Liver (tissue), 8 donors: ENCODE measurements at regions not wholly inside any gene's neighbourhood (a gene's known extent, or its start where the extent isn't known, plus 50 kb on each side); places are given as distances from the start of the nearest gene placed in this dataset.

ENCODE experiments used
- DNase-seq: peaks from one replicate; pipeline ENCODE4 v3.0.0-alpha.2; 2017; ENCODE audit warnings: low spot score
- H3K27ac ChIP-seq, 2 donors: one replicate each; pipeline ENCODE4 v1.7.0; 2013; ENCODE audit warnings: inconsistent platforms in 2 of 2, low read length in 2 of 2, control low read depth in 1 of 2, low read depth in 1 of 2, mild to moderate bottlenecking in 1 of 2
- H3K27me3 ChIP-seq, 4 donors: one replicate each; pipeline versions ENCODE4 v1.6.1 to v1.7.0; 2013; ENCODE audit warnings: low read length in 3 of 4, inconsistent platforms in 1 of 4, mild to moderate bottlenecking in 1 of 4, moderate library complexity in 1 of 4; ENCODE audit not compliant: control insufficient read depth in 4 of 4, insufficient read depth in 4 of 4
- H3K36me3 ChIP-seq, 4 donors: one replicate each; pipeline versions ENCODE4 v1.6.1 to v1.7.0; 2013; ENCODE audit warnings: low read length in 3 of 4, mild to moderate bottlenecking in 3 of 4, low read depth in 1 of 4, moderate library complexity in 1 of 4; ENCODE audit not compliant: control insufficient read depth in 4 of 4, insufficient read depth in 3 of 4
- H3K4me1 ChIP-seq, 4 donors: one replicate each; pipeline versions ENCODE4 v1.6.1 to v1.7.0; 2013; ENCODE audit warnings: low read length in 3 of 4, mild to moderate bottlenecking in 3 of 4, moderate library complexity in 1 of 4; ENCODE audit not compliant: control insufficient read depth in 4 of 4, insufficient read depth in 4 of 4
- H3K4me3 ChIP-seq, 3 donors: one replicate each; pipeline versions ENCODE4 v1.6.1 to v1.7.0; 2013; ENCODE audit warnings: low read length in 3 of 3, control low read depth in 1 of 3, low read depth in 1 of 3, mild to moderate bottlenecking in 1 of 3
- H3K9ac ChIP-seq, 2 donors: one replicate each; pipeline ENCODE4 v1.7.0; 2013; ENCODE audit warnings: low read length in 2 of 2, mild to moderate bottlenecking in 2 of 2, moderate library complexity in 2 of 2, control low read depth in 1 of 2, low read depth in 1 of 2
- H3K9me3 ChIP-seq, 4 donors: one replicate each; pipeline versions ENCODE4 v1.6.1 to v1.7.0; 2013; ENCODE audit warnings: low read length in 3 of 4; ENCODE audit not compliant: control insufficient read depth in 4 of 4
- EGR1 ChIP-seq, 2 donors: IDR thresholded peaks; 2 replicates each; pipeline ENCODE4 v1.6.1; 2016 to 2018; ENCODE audit warnings: antibody characterized with exemption in 2 of 2, low read depth in 2 of 2
- FOXA1 ChIP-seq: IDR thresholded peaks from 2 replicates; pipeline ENCODE4 v1.6.1; 2016; ENCODE audit warnings: antibody characterized with exemption
- FOXA2 ChIP-seq: IDR thresholded peaks from 2 replicates; pipeline ENCODE4 v1.6.1; 2016; ENCODE audit warnings: antibody characterized with exemption
- GABPA ChIP-seq, 2 donors: IDR thresholded peaks in 1 of 2; conservative IDR thresholded peaks in 1 of 2; 2 replicates each; pipeline ENCODE4 v1.6.1; 2016; ENCODE audit warnings: antibody characterized with exemption in 2 of 2, mild to moderate bottlenecking in 1 of 2, moderate library complexity in 1 of 2
- HNF4A ChIP-seq, 2 donors: conservative IDR thresholded peaks; 2 replicates each; pipeline ENCODE4 v1.6.1; 2016; ENCODE audit warnings: antibody characterized with exemption in 2 of 2, mild to moderate bottlenecking in 2 of 2
- HNF4G ChIP-seq: IDR thresholded peaks from 2 replicates; pipeline ENCODE4 v1.6.1; 2016; ENCODE audit warnings: antibody characterized with exemption
- JUND ChIP-seq, 2 donors: IDR thresholded peaks; 2 replicates each; pipeline ENCODE4 v1.6.1; 2016; ENCODE audit warnings: antibody characterized with exemption in 2 of 2
- NR2F2 ChIP-seq: IDR thresholded peaks from 2 replicates; pipeline ENCODE4 v1.6.1; 2016; ENCODE audit warnings: antibody characterized with exemption
- RAD21 ChIP-seq, 2 donors: IDR thresholded peaks; 2 replicates each; pipeline ENCODE4 v1.6.1; 2016; ENCODE audit warnings: antibody characterized with exemption in 2 of 2, mild to moderate bottlenecking in 2 of 2
- RXRA ChIP-seq, 2 donors: IDR thresholded peaks; 2 replicates each; pipeline ENCODE4 v1.6.1; 2017 to 2018; ENCODE audit warnings: antibody characterized with exemption in 2 of 2, mild to moderate bottlenecking in 1 of 2
- SP1 ChIP-seq: IDR thresholded peaks from 2 replicates; pipeline ENCODE4 v1.6.1; 2018; ENCODE audit warnings: antibody characterized with exemption, mild to moderate bottlenecking
- TAF1 ChIP-seq: conservative IDR thresholded peaks from 2 replicates; pipeline ENCODE4 v1.6.1; 2016; ENCODE audit warnings: antibody characterized with exemption, mild to moderate bottlenecking
- YY1 ChIP-seq: IDR thresholded peaks from 2 replicates; pipeline ENCODE4 v1.6.1; 2016; ENCODE audit warnings: antibody characterized with exemption, mild to moderate bottlenecking
- WGBS: extraction: QIAGEN DNeasy Blood & Tissue Kit; methylation state at CpG from one replicate; pipeline ENCODE4 v1.1.7; 2013; 5-methylcytosine and 5-hydroxymethylcytosine counted together
- TF ChIP-seq, protein P1 (sequence below): IDR thresholded peaks from 2 replicates; pipeline ENCODE4 v1.6.1; 2016; ENCODE audit warnings: antibody characterized with exemption
- TF ChIP-seq, protein P2 (sequence below): IDR thresholded peaks from 2 replicates; pipeline ENCODE4 v1.6.1; 2016; ENCODE audit warnings: antibody characterized with exemption
- TF ChIP-seq, protein P3 (sequence below): fragments of 150-350 bp; IDR thresholded peaks from 2 replicates; pipeline ENCODE4 v1.5.1; 2017; ENCODE audit warnings: improper control_type of control experiment, low read depth, low read length; ENCODE audit not compliant: missing input control
- TF ChIP-seq, protein P4 (sequence below): IDR thresholded peaks from 2 replicates; pipeline ENCODE4 v1.6.1; 2016; ENCODE audit warnings: antibody characterized with exemption, mild to moderate bottlenecking
- TF ChIP-seq, protein P5 (sequence below): IDR thresholded peaks from 2 replicates; pipeline ENCODE4 v1.6.1; 2016; ENCODE audit warnings: antibody characterized with exemption
- donor health status: healthy.
- donor health status: healthy.
- donor health status: healthy.
- donor health status: healthy.
- donor health status: healthy.

DNA sequence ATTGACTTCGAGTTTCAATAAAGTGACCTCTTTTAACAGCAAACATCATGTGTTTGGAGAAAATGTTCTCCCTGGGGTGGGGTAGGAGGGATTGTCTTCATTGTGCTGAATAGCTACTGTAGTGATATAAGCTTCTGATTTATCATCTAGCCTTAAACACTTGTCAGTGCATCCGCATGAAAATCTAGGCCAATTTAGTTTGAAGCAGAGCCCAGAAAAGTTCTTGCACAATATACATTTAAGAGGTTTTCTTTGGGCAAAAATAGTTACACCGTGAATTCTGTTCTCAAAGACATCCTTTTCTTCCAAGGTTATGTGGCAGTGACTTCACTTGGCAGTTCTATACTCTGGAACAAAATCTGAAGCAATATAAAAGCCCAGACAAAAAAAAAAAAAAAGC is 136.0 kb upstream of the IFNG-AS1 start:
- Histone ChIP-seq H3K36me3 (no peaks in the 10 kb centered on the region), H3K4me3 (no peak overlapping the region), H3K4me1 (no peaks in the 10 kb centered on the region), H3K9ac (no peak overlapping the region), H3K27ac (no peak overlapping the region), H3K27me3 (no peaks in the 10 kb centered on the region), H3K9me3 (no peaks in the 10 kb centered on the region)
- 54% methylated on average over 3 of the region's 3 CpGs for WGBS
- no peak for TF ChIP-seq FOXA2
- TF ChIP-seq NR2F2 = no peak
- no peak for TF ChIP-seq RXRA (IDR thresholded peaks at IDR 0.05)
- TF ChIP-seq, protein P1, sequence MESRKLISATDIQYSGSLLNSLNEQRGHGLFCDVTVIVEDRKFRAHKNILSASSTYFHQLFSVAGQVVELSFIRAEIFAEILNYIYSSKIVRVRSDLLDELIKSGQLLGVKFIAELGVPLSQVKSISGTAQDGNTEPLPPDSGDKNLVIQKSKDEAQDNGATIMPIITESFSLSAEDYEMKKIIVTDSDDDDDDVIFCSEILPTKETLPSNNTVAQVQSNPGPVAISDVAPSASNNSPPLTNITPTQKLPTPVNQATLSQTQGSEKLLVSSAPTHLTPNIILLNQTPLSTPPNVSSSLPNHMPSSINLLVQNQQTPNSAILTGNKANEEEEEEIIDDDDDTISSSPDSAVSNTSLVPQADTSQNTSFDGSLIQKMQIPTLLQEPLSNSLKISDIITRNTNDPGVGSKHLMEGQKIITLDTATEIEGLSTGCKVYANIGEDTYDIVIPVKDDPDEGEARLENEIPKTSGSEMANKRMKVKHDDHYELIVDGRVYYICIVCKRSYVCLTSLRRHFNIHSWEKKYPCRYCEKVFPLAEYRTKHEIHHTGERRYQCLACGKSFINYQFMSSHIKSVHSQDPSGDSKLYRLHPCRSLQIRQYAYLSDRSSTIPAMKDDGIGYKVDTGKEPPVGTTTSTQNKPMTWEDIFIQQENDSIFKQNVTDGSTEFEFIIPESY = no peak
- TF ChIP-seq, protein P2, sequence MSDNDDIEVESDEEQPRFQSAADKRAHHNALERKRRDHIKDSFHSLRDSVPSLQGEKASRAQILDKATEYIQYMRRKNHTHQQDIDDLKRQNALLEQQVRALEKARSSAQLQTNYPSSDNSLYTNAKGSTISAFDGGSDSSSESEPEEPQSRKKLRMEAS = no peak
- no peak for TF ChIP-seq RAD21 (IDR thresholded peaks at IDR 0.05)
- no peak for TF ChIP-seq SP1
- no peak for TF ChIP-seq EGR1 (IDR thresholded peaks at IDR 0.05; ENCODE audit: low read depth in 2 of 2)
- TF ChIP-seq, protein P3, sequence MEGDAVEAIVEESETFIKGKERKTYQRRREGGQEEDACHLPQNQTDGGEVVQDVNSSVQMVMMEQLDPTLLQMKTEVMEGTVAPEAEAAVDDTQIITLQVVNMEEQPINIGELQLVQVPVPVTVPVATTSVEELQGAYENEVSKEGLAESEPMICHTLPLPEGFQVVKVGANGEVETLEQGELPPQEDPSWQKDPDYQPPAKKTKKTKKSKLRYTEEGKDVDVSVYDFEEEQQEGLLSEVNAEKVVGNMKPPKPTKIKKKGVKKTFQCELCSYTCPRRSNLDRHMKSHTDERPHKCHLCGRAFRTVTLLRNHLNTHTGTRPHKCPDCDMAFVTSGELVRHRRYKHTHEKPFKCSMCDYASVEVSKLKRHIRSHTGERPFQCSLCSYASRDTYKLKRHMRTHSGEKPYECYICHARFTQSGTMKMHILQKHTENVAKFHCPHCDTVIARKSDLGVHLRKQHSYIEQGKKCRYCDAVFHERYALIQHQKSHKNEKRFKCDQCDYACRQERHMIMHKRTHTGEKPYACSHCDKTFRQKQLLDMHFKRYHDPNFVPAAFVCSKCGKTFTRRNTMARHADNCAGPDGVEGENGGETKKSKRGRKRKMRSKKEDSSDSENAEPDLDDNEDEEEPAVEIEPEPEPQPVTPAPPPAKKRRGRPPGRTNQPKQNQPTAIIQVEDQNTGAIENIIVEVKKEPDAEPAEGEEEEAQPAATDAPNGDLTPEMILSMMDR = no peak
- TF ChIP-seq, protein P4, sequence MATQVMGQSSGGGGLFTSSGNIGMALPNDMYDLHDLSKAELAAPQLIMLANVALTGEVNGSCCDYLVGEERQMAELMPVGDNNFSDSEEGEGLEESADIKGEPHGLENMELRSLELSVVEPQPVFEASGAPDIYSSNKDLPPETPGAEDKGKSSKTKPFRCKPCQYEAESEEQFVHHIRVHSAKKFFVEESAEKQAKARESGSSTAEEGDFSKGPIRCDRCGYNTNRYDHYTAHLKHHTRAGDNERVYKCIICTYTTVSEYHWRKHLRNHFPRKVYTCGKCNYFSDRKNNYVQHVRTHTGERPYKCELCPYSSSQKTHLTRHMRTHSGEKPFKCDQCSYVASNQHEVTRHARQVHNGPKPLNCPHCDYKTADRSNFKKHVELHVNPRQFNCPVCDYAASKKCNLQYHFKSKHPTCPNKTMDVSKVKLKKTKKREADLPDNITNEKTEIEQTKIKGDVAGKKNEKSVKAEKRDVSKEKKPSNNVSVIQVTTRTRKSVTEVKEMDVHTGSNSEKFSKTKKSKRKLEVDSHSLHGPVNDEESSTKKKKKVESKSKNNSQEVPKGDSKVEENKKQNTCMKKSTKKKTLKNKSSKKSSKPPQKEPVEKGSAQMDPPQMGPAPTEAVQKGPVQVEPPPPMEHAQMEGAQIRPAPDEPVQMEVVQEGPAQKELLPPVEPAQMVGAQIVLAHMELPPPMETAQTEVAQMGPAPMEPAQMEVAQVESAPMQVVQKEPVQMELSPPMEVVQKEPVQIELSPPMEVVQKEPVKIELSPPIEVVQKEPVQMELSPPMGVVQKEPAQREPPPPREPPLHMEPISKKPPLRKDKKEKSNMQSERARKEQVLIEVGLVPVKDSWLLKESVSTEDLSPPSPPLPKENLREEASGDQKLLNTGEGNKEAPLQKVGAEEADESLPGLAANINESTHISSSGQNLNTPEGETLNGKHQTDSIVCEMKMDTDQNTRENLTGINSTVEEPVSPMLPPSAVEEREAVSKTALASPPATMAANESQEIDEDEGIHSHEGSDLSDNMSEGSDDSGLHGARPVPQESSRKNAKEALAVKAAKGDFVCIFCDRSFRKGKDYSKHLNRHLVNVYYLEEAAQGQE = no peak
- TF ChIP-seq TAF1 = no peak
- no peak for TF ChIP-seq FOXA1
- no peak for TF ChIP-seq HNF4A (conservative IDR thresholded peaks at IDR 0.05)
- TF ChIP-seq HNF4G = no peak
- TF ChIP-seq GABPA (IDR thresholded peaks at IDR 0.05 in 1 of 2, conservative IDR thresholded peaks at IDR 0.05 in 1 of 2) = no peak
- TF ChIP-seq YY1 = no peak
- TF ChIP-seq, protein P5, sequence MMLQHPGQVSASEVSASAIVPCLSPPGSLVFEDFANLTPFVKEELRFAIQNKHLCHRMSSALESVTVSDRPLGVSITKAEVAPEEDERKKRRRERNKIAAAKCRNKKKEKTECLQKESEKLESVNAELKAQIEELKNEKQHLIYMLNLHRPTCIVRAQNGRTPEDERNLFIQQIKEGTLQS = no peak
- TF ChIP-seq JUND (IDR thresholded peaks at IDR 0.05) = no peak
- DNase-seq = no peak
